SK-N-SH treated with all-trans-retinoic acid at 6 μM for 48 hours (cell line): ENCODE measurements at regions not wholly inside any gene's neighbourhood (a gene's known extent, or its start where the extent isn't known, plus 50 kb on each side); places are given as distances from the start of the nearest gene placed in this dataset.

Source experiments
- ATAC-seq: fragments of 200-7000 bp; cut with Tn5 transposase; 3 replicates; pipeline ENCODE4 v1.9.1; 2020; ENCODE audit warnings: mild to moderate bottlenecking, moderate library complexity
- ARNTL ChIP-seq: fragments of 450-650 bp; formaldehyde crosslinking; IDR thresholded peaks from 2 replicates; pipeline ENCODE4 v1.5.0; 2020; ENCODE audit warnings: low read depth, mild to moderate bottlenecking, moderate library complexity, borderline replicate concordance
- BACH2 ChIP-seq: fragments of 250-450 bp; sonication (Bioruptor Pico); IDR thresholded peaks from 2 replicates; pipeline ENCODE4 v1.9.0; 2021; ENCODE audit warnings: mild to moderate bottlenecking, borderline replicate concordance
- CREB5 ChIP-seq: fragments of 250-450 bp; sonication (Bioruptor Pico); IDR thresholded peaks from 2 replicates; pipeline ENCODE4 v1.5.1; 2020; ENCODE audit warnings: low read depth, mild to moderate bottlenecking, moderate library complexity
- CSRNP3 ChIP-seq: fragments of 250-450 bp; sonication (Bioruptor Pico); IDR thresholded peaks from 2 replicates; pipeline ENCODE4 v1.5.1; 2021; ENCODE audit warnings: mild to moderate bottlenecking, moderate library complexity
- ESRRG ChIP-seq: fragments of 250-450 bp; sonication (Bioruptor Pico); IDR thresholded peaks from 2 replicates; pipeline ENCODE4 v1.6.1; 2021; ENCODE audit warnings: mild to moderate bottlenecking
- GLIS3 ChIP-seq: fragments of 250-450 bp; sonication (Bioruptor Pico); IDR thresholded peaks from 2 replicates; pipeline ENCODE4 v1.5.0; 2020; ENCODE audit warnings: mild to moderate bottlenecking, moderate library complexity
- OSR1 ChIP-seq: fragments of 250-450 bp; sonication (Bioruptor Pico); IDR thresholded peaks from 2 replicates; pipeline ENCODE4 v1.8.0; 2022; ENCODE audit warnings: moderate library complexity, mild to moderate bottlenecking, inconsistent platforms
- PATZ1 ChIP-seq: fragments of 250-450 bp; sonication (Bioruptor Pico); IDR thresholded peaks from 2 replicates; pipeline ENCODE4 v1.8.0; 2020; ENCODE audit warnings: mild to moderate bottlenecking, moderate library complexity, borderline replicate concordance
- POU6F1 ChIP-seq: fragments of 250-450 bp; sonication (Bioruptor Pico); IDR thresholded peaks from 2 replicates; pipeline ENCODE4 v1.8.0; 2021; ENCODE audit warnings: low read depth, mild to moderate bottlenecking, moderate library complexity, borderline replicate concordance
- PPARA ChIP-seq: fragments of 250-450 bp; sonication (Bioruptor Pico); IDR thresholded peaks from 2 replicates; pipeline ENCODE4 v1.5.0; 2020; ENCODE audit warnings: mild to moderate bottlenecking, borderline replicate concordance
- RARB ChIP-seq: fragments of 250-450 bp; sonication (Bioruptor Pico); IDR thresholded peaks from 2 replicates; pipeline ENCODE4 v1.8.0; 2021; ENCODE audit warnings: mild to moderate bottlenecking, moderate library complexity
- SNAI2 ChIP-seq: fragments of 250-450 bp; sonication (Bioruptor Pico); IDR thresholded peaks from 2 replicates; pipeline ENCODE4 v1.5.0; 2020; ENCODE audit warnings: mild to moderate bottlenecking, moderate library complexity
- TCF4 ChIP-seq: fragments of 250-450 bp; sonication (Bioruptor Pico); IDR thresholded peaks from 2 replicates; pipeline ENCODE4 v1.8.0; 2021; ENCODE audit warnings: mild to moderate bottlenecking, moderate library complexity, borderline replicate concordance
- TOX ChIP-seq: fragments of 250-450 bp; sonication (Bioruptor Pico); IDR thresholded peaks from 2 replicates; pipeline ENCODE4 v1.8.0; 2021; ENCODE audit warnings: mild to moderate bottlenecking, moderate library complexity, borderline replicate concordance
- TSHZ2 ChIP-seq: fragments of 250-450 bp; sonication (Bioruptor Pico); IDR thresholded peaks from 2 replicates; pipeline ENCODE4 v1.5.0; 2020; ENCODE audit warnings: mild to moderate bottlenecking, moderate library complexity
- ZC3H10 ChIP-seq: fragments of 250-450 bp; sonication (Bioruptor Pico); IDR thresholded peaks from 2 replicates; pipeline ENCODE4 v1.5.1; 2021; ENCODE audit warnings: mild to moderate bottlenecking, moderate library complexity
- ZFP3 ChIP-seq: fragments of 250-450 bp; sonication (Bioruptor Pico); IDR thresholded peaks from 2 replicates; pipeline ENCODE4 v1.5.0; 2020; ENCODE audit warnings: mild to moderate bottlenecking, moderate library complexity
- ZFP30 ChIP-seq: fragments of 450-650 bp; formaldehyde crosslinking; IDR thresholded peaks from 2 replicates; pipeline ENCODE4 v1.5.0; 2022; ENCODE audit warnings: mild to moderate bottlenecking, moderate library complexity
- ZNF565 ChIP-seq: fragments of 450-650 bp; formaldehyde crosslinking; conservative IDR thresholded peaks from 2 replicates; pipeline ENCODE4 v1.5.0; 2020; ENCODE audit warnings: low read depth, mild to moderate bottlenecking, moderate library complexity
- ZNF8 ChIP-seq: fragments of 450-650 bp; formaldehyde crosslinking; IDR thresholded peaks from 2 replicates; pipeline ENCODE4 v1.5.0; 2020; ENCODE audit warnings: mild to moderate bottlenecking, moderate library complexity

- TF ChIP-seq ZFP30 (CRISPR knock-in tag) = no peak
- no peak for TF ChIP-seq ESRRG
- TF ChIP-seq BACH2 (CRISPR knock-in tag) = no peak
- no peak for TF ChIP-seq ZNF8
- no peak for TF ChIP-seq OSR1 (CRISPR knock-in tag)
- TF ChIP-seq RARB (CRISPR knock-in tag) = no peak
- TF ChIP-seq TCF4 = no peak
- TF ChIP-seq CSRNP3 (CRISPR knock-in tag) = no peak
- TF ChIP-seq POU6F1 (CRISPR knock-in tag) = no peak
- no peak for TF ChIP-seq GLIS3 (CRISPR knock-in tag)
- TF ChIP-seq ZC3H10 (CRISPR knock-in tag) = no peak
- no peak for TF ChIP-seq PPARA
- TF ChIP-seq PATZ1 (CRISPR knock-in tag) = no peak
- no peak for TF ChIP-seq ZNF565 (CRISPR knock-in tag)
- no peak for TF ChIP-seq ARNTL (CRISPR knock-in tag)
- TF ChIP-seq TOX (CRISPR knock-in tag) = no peak
- TF ChIP-seq SNAI2 (CRISPR knock-in tag) = no peak
These were observed 466.3 kb downstream of the PPARGC1A start for GRCh38 chr4:23423540-23423939.

GRCh38 chr4:23422878-23423277 lies 467.0 kb downstream of the PPARGC1A start:
- TF ChIP-seq ZNF565 (CRISPR knock-in tag) (no peak), ARNTL (CRISPR knock-in tag) (no peak), BACH2 (CRISPR knock-in tag) (no peak), CREB5 (CRISPR knock-in tag) (no peak), TOX (CRISPR knock-in tag) (no peak), TSHZ2 (CRISPR knock-in tag) (no peak), PPARA (no peak)
- no peak for ATAC-seq

More at GRCh38 chr4:23423540-23423939, 466.3 kb downstream of the PPARGC1A start:
- no peak for ATAC-seq

GRCh38 chr4:23413631-23414030 lies 476.2 kb downstream of the PPARGC1A start:
- ATAC-seq = no peak
- TF ChIP-seq CSRNP3 (CRISPR knock-in tag) (no peak), ARNTL (CRISPR knock-in tag) (no peak), PATZ1 (CRISPR knock-in tag) (no peak), TOX (CRISPR knock-in tag) (no peak), ZNF565 (CRISPR knock-in tag) (no peak), ZC3H10 (CRISPR knock-in tag) (no peak), ESRRG (no peak), RARB (CRISPR knock-in tag) (no peak), SNAI2 (CRISPR knock-in tag) (no peak), ZFP3 (CRISPR knock-in tag) (no peak)
